ENCODE measurements at regions not wholly inside any gene's neighbourhood (a gene's known extent, or its start where the extent isn't known, plus 50 kb on each side); places are given as distances from the start of the nearest gene placed in this dataset.

DNA sequence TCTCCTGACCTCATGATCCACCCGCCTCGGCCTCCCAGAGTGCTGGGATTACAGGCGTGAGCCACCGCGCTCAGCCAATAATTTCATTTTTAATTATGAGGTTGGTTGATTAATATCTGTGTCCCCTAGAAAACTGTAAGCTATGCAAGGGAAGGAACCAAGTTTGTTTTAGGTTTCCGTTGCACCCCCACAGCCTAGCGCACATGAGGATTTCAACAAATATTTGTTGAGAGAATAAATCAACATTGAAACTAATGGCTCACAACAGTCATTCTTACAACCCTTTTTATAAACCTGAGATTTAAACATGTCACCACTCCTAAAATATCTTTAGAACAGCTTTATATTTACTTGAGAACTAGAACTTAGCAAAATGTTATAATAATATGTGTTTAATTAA, 114.0 kb upstream of the CARMIL1 start:
- TF ChIP-seq, protein P1, sequence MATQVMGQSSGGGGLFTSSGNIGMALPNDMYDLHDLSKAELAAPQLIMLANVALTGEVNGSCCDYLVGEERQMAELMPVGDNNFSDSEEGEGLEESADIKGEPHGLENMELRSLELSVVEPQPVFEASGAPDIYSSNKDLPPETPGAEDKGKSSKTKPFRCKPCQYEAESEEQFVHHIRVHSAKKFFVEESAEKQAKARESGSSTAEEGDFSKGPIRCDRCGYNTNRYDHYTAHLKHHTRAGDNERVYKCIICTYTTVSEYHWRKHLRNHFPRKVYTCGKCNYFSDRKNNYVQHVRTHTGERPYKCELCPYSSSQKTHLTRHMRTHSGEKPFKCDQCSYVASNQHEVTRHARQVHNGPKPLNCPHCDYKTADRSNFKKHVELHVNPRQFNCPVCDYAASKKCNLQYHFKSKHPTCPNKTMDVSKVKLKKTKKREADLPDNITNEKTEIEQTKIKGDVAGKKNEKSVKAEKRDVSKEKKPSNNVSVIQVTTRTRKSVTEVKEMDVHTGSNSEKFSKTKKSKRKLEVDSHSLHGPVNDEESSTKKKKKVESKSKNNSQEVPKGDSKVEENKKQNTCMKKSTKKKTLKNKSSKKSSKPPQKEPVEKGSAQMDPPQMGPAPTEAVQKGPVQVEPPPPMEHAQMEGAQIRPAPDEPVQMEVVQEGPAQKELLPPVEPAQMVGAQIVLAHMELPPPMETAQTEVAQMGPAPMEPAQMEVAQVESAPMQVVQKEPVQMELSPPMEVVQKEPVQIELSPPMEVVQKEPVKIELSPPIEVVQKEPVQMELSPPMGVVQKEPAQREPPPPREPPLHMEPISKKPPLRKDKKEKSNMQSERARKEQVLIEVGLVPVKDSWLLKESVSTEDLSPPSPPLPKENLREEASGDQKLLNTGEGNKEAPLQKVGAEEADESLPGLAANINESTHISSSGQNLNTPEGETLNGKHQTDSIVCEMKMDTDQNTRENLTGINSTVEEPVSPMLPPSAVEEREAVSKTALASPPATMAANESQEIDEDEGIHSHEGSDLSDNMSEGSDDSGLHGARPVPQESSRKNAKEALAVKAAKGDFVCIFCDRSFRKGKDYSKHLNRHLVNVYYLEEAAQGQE (IDR thresholded peaks at IDR 0.05; ENCODE audit: insufficient read depth in 1 of 2, low read depth in 2 of 2, low read length in 2 of 2), result no peak
- no peak for TF ChIP-seq TAF1 (IDR thresholded peaks at IDR 0.05; ENCODE audit: borderline replicate concordance, insufficient read depth, low read length)
- TF ChIP-seq SIN3A (IDR thresholded peaks at IDR 0.05; ENCODE audit: borderline replicate concordance, insufficient read depth, low read length), result no peak
- TF ChIP-seq FOXP2 (optimal IDR thresholded peaks at IDR 0.05; ENCODE audit: borderline replicate concordance, extremely low read depth, extremely low read length, insufficient read depth), result no peak
- no peak for TF ChIP-seq POLR2AphosphoS5 (IDR thresholded peaks at IDR 0.05; ENCODE audit: low read depth, low read length)

DNA sequence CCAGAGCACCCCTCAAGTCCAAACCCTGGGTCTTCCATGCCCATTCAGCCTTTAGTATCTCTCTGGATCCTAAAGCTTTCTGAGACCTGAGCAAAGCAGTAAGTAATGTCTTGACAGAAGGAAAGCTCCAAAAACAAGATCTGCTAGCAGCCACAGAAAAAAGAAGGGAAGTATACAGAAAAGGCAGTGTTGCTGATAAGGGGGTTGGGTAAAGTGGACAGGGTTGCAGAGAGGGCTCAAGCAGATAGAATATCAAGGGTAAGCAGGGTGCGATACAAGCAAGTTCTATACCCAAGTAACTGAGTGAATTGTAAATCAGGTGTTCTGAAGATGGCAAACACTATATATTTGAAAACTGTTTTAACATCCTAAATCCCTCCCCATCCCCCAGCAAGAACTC, 113.4 kb upstream of the CARMIL1 start:
- TF ChIP-seq, protein P1 (IDR thresholded peaks at IDR 0.05; ENCODE audit: insufficient read depth in 1 of 2, low read depth in 2 of 2, low read length in 2 of 2), result no peak
- TF ChIP-seq TAF1 (IDR thresholded peaks at IDR 0.05; ENCODE audit: borderline replicate concordance, insufficient read depth, low read length), result no peak
- TF ChIP-seq POLR2AphosphoS5 (IDR thresholded peaks at IDR 0.05; ENCODE audit: low read depth, low read length), result no peak
- no peak for TF ChIP-seq FOXP2 (optimal IDR thresholded peaks at IDR 0.05; ENCODE audit: borderline replicate concordance, extremely low read depth, extremely low read length, insufficient read depth)
- no peak for TF ChIP-seq SIN3A (IDR thresholded peaks at IDR 0.05; ENCODE audit: borderline replicate concordance, insufficient read depth, low read length)

DNA sequence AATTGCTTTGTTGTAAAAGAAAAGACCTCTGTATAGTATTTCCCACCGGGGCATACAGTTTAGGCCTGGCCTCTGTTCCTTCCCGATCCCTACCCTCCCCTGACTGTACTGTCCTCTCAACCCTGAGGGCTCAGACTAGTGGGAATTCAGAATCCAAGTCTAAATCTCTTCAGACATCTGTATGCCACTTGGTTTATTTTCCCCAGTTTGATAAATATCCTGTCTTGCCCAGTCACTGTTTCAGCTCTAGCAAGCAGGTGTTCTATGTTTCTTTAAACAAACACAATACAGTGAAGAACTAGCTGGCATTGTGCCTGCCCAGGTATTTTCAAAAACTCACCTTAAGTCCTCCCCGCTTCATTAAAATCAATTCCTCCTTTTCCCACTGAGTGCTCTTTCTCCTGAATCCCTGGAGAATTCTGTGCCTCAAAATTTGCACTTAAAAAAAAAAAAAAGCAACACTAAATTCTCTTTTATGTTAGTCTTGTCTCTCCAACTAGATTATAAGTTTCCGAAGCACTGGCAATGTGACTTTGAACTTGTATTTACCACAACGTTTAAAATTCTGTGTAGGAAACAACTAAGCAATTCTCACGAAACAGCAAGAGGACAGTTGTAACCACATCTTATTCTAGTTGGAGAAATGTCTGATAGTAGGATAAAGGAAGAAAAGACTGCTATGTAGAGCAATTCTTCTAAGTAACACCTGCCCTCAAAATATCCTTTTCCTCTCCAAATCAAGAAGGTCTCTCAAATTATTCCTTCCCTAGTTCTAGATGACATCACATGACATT, 112.0 kb upstream of the CARMIL1 start:
- TF ChIP-seq, protein P1 (IDR thresholded peaks at IDR 0.05; ENCODE audit: insufficient read depth in 1 of 2, low read depth in 2 of 2, low read length in 2 of 2), result no peak
- TF ChIP-seq TAF1 (IDR thresholded peaks at IDR 0.05; ENCODE audit: borderline replicate concordance, insufficient read depth, low read length) (no peak), POLR2AphosphoS5 (IDR thresholded peaks at IDR 0.05; ENCODE audit: low read depth, low read length) (no peak), FOXP2 (optimal IDR thresholded peaks at IDR 0.05; ENCODE audit: borderline replicate concordance, extremely low read depth, extremely low read length, insufficient read depth) (no peak), SIN3A (IDR thresholded peaks at IDR 0.05; ENCODE audit: borderline replicate concordance, insufficient read depth, low read length) (no peak)

DNA sequence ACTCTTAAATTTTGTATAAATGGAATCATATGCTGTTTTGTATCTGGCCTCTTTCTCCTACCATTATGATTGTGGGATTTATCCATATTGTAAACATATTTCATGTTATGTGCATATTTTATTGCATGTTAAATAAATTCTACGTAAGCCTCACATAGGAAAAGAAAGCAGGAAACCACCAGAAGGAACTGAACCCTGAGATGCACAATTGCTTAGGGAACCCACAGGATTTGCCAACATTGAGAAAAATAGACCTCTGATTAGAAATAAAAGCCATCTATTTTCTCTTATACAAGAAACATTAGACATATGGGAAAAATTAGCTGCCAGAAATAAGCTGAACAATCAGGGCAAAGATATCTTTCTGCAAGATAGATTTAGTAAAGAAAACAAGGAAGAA, 111.2 kb upstream of the CARMIL1 start:
- no peak for TF ChIP-seq SIN3A (IDR thresholded peaks at IDR 0.05; ENCODE audit: borderline replicate concordance, insufficient read depth, low read length)
- no peak for TF ChIP-seq POLR2AphosphoS5 (IDR thresholded peaks at IDR 0.05; ENCODE audit: low read depth, low read length)
- TF ChIP-seq, protein P1 (IDR thresholded peaks at IDR 0.05; ENCODE audit: insufficient read depth in 1 of 2, low read depth in 2 of 2, low read length in 2 of 2), result no peak
- TF ChIP-seq FOXP2 (optimal IDR thresholded peaks at IDR 0.05; ENCODE audit: borderline replicate concordance, extremely low read depth, extremely low read length, insufficient read depth), result no peak
- no peak for TF ChIP-seq TAF1 (IDR thresholded peaks at IDR 0.05; ENCODE audit: borderline replicate concordance, insufficient read depth, low read length)
